HG03039 (cell line): ENCODE measurements at regions not wholly inside any gene's neighbourhood (a gene's known extent, or its start where the extent isn't known, plus 50 kb on each side); places are given as distances from the start of the nearest gene placed in this dataset.
"Not testable (repeated sequence)": the region's sequence is repeated elsewhere in the genome, so short reads cannot be mapped to it uniquely, and the experiment has no call there.

Source experiments
- ATAC-seq: cut with Tn5 transposase; IDR thresholded peaks from one replicate; pipeline ENCODE4 v1.9.1; 2021; ENCODE audit warnings: mild to moderate bottlenecking, moderate library complexity; ENCODE audit not compliant: unreplicated experiment

GRCh38 chr5:9813305-9813704, 183.2 kb upstream of the TAS2R1 start:
- no peak for ATAC-seq

DNA sequence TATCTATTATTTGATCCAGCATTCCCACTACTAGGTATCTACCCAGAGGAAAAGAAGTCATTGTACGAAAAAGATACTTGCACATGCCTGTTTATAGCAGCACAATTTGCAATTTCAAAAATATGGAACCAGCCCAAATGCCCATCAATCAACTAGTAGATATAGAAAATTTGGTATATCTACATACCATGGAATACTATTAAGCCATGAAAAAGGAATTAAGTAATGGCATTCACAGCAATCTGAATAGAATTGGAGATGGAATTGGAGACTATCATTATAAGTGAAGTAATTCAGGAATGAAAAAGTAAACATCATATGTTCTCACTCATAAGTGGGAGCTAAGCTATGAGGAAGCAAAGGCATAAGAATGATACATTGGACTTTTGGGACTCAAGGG, 177.2 kb upstream of the TAS2R1 start:
- ATAC-seq: not testable (repeated sequence)

- ATAC-seq: no peak
Observed at GRCh38 chr5:9801908-9802307, 171.8 kb upstream of the TAS2R1 start.

GRCh38 chr5:9799606-9800005, 169.5 kb upstream of the TAS2R1 start:
- ATAC-seq: no peak

DNA sequence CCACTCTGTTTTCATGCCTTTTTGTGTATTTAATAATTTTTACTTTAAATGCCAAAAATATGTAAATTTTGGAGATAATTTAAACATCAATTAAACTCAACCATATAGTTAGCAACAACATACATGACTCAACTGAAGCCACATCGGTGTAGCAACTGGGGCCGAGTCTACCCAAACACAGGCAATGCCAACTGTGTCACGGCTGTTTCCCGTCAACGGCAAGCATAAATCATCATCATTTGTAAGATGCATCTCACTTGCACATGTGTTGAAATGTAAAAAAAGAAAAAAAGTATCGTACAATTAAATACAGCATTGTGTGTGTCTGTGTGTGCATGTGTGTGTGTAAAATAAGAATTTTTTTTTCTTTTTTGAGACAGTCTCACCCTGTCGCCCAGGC, 160.1 kb upstream of the TAS2R1 start:
- no peak for ATAC-seq

DNA sequence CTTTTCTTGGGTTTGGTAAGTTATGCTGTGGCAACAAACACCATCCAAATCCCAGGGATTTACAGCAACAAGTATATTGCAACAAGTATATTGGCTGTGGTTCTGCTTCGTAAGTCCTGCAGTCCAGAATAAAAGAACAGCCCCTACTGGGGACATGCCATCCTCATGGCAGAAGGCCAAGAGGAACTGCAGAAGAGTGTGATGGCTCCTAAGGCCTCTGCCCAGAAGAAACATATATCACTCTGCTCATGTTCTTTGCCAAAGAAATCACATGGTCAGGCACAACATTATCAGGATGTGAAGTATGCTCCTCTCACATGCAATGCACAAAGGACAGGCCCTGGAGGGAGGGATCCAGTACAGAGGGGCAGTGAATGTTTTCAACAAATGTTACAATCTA, 159.6 kb upstream of the TAS2R1 start:
- no peak for ATAC-seq

DNA sequence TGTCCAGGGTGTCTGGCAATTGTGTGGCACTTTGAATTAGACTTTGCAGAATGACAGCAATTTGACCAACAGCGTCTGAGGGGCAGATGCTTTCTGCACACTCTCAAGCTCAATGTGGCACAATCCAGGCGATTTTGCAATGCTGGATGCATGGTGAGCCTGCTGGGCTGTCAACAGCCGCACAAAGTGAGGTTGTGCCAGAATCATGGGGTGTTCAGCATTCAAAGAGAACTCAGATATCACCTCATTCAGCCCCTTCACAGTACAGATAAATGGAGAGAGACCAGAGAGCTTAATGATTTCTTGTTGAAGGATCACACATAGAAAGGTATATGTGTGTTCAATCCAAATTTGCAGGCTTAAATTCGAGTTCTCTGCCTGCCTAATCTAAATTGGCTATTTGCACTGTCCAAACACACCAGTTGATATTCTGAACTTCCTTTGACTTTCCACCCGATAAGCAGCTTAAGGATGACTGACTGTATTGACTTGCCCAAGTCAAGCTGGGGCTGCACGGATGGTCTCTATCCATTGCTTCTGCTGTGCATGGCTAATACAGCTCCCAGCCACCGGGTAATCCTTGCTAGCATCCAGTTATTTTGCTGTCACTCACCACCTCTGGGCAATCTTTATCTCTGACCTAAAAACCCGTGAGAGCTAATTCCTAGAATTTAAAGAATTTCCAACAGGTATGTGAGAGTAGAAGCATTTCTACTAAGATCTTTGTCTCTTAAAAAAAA, 157.9 kb upstream of the TAS2R1 start:
- ATAC-seq: no peak

GRCh38 chr5:9786380-9787360, 156.5 kb upstream of the TAS2R1 start:
- ATAC-seq: no peak

DNA sequence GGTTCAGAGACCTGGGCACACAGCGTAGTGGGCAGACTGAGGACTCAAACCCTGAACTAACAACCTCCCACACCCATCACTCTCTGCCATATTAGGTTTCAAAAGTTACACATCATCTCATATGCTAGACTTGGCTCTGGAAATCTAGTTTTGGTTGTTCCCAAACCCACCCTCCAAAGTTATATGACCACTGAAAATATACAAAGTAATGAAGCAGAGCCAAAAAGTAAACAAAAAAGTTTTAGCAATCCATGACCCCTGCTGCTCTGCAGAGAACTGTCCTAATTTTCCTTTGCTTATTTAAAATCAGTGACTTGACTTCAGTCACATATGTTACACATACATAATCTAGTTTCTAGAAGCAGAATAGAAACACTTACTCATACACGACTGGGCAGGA, 155.6 kb upstream of the TAS2R1 start:
- no peak for ATAC-seq

- no peak for ATAC-seq
Observed at GRCh38 chr5:9784231-9784630, 154.1 kb upstream of the TAS2R1 start.

GRCh38 chr5:9782826-9783560, 152.8 kb upstream of the TAS2R1 start:
- no peak for ATAC-seq

DNA sequence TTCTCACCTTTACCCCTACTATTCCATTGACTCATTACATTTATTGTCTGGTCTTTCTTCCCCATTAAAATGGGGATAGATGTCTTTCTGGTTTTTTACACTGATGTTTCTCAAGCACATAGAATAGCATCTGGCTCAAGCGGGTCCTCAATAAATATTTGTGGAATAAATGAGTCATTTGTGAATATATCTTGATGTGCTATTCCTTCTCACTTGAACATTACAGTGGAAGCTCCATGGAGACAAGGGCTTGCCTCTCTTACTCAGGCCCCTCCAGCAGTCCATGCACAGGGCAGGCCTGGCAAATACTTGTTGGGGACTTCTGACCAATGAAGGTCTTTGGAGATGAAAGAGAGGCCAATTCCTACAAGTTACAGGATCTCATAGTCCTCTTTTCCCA, 151.7 kb upstream of the TAS2R1 start:
- ATAC-seq: no peak

GRCh38 chr5:9781275-9781674, 151.1 kb upstream of the TAS2R1 start:
- ATAC-seq: no peak

DNA sequence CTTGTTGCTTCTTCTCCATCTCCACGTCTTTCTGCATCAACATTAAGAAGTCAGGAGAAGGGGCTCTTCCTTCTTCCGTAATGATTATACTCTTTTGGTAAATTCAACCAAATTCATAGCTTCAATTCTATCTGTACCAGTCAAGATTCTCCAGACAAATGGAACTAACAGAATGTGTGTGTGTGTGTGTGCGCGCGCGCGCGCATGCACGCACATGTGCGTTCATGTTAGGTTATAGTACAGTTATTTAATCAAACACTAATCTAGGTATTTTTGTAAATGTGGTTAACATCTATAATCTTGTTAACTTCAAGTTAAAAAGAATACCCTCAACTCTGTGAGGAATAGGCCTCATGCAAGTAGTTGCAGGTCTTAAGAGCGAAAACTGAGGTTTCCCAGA, 150.3 kb upstream of the TAS2R1 start:
- ATAC-seq: no peak

DNA sequence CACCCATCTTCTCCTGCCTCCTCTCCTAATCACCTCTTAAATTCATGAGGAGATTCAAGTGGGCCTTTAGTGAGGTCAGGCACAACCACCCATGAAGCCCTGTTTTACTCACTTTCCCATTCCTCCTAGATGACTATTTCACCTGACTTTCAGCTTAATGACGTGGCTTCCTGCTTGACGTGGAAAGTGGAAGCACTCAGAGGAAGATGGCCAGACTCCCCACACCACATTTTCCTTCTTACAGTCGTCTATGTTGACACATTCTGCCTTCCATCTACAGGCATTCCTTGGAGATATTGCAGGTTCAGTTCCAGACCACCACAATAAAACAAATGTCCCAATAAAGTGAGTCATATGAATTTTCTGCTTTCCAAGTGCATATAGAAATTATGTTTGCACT, 146.4 kb upstream of the TAS2R1 start:
- no peak for ATAC-seq

DNA sequence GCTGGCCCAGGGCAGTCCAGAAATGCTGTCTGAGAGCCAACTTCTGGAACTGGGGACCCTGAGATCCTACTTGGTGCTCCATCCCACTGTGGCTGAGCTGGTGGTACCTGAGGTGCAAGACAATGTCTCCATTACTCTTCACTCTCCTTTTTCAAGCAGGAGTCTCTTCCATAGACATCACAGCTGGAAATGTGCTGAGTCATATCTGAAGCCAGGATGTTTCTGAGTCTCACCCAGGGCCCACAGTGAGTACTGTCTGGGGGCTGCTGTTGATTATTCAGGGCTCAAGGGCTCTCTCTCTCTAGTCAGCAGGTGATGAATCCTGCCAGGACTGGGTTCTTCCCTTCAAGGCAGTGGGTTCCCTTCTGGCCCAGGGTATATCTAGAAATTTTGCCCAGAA, 145.2 kb upstream of the TAS2R1 start:
- no peak for ATAC-seq

- ATAC-seq: no peak
Observed at GRCh38 chr5:9774472-9775079, 144.4 kb upstream of the TAS2R1 start.

DNA sequence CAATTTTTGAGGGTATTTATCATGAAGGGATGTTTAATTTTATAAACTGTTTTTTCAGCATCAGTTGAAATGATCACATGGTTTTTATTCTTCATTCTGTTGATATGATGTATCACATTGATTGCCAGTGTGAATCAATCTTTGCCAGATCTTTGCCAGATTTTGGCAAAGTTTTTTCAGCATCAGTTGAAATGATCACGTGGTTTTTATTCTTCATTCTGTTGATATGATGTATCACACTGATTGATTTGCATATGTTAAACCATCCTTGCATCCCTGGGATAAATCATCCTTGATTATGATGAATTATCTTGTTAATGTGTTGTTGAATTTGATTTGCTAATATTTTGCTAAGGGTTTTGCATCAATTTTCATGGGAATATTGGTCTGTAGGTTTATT, 140.9 kb upstream of the TAS2R1 start:
- ATAC-seq: no peak

GRCh38 chr5:9766581-9766980, 136.4 kb upstream of the TAS2R1 start:
- ATAC-seq: no peak

DNA sequence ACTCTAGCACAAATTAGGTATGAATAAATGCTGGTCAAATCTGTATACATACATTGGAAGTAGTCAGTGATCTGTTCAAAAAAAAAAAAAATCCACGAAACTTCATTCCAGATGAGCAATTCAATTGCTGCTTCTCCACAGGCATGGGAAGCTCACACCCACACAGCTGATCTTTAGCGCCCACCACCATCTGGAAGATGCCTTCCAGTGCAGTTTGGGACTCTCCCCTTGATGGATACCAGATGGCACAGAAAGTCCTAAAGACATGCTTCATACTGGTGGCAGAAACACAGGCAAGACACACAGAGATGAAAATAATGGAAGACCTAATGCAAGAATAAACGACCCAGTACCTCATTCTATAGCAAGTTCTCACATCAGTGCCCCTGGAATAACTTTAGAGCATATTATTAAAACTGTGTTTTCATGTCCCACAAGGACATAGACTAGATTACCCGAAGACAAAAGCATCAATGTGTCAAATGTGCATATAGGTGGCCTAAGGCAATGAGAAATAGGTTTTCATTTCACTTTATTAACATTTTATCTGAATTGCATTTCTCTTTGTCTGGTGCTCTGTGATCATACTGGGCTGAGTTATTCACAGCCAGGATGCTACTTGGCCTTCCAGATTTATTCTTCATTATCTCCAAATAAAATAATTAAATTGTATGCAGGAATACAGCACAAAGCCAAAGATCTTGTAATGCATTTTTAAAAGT, 135.4 kb upstream of the TAS2R1 start:
- no peak for ATAC-seq
